NCI-H1105 treated with DMSO at 0.1 percent for 48 hours (cell line): ENCODE measurements at regions not wholly inside any gene's neighbourhood (a gene's known extent, or its start where the extent isn't known, plus 50 kb on each side); places are given as distances from the start of the nearest gene placed in this dataset.

Experiments used
- DNase-seq: peaks from one replicate; lab custom pipeline; 2025; lab: John Stamatoyannopoulos, UW

DNA sequence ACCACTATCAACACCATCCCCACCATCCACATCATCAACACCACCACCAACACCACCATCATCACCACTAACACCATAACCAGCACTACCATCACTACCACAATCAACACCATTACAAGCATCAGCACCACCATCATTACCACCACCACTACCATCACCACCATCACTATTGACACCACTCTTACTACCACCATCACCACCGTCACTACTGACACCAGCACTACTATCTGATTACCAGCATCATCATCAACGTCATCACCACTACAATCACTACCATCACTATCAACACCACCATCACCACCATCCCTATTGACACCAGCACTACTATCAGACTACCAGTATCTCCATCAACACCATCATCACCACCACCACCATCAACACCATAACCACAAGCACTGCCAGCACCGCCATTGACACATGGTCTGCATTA, 106.1 kb upstream of the RUNX3 start:
- no peak for DNase-seq

DNA sequence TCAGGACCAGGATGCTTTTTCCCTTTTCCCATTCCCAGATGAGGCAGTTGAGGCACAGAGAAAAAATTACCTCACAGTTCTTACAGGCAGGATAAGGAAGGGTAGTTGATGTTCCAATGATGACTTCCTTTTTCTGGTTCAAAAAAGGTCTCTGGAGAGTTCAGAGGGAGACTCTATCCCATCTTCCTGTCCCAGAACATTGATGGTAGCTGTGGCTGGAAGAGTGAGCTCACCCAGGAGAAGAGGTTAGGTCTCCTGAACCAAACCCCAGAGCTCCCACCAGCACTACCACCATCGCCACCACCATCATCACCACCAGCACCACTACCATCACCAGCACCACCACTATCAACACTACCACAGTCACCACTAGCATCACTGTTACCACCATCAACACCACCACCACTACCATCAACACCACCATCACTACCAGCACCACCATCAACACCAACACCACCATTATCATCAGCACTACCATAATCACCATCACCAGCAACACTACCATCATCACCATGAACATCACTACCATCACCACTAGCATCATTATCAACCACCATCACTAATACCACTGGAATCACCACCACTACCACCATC, 105.5 kb upstream of the RUNX3 start:
- DNase-seq, result no peak

DNA sequence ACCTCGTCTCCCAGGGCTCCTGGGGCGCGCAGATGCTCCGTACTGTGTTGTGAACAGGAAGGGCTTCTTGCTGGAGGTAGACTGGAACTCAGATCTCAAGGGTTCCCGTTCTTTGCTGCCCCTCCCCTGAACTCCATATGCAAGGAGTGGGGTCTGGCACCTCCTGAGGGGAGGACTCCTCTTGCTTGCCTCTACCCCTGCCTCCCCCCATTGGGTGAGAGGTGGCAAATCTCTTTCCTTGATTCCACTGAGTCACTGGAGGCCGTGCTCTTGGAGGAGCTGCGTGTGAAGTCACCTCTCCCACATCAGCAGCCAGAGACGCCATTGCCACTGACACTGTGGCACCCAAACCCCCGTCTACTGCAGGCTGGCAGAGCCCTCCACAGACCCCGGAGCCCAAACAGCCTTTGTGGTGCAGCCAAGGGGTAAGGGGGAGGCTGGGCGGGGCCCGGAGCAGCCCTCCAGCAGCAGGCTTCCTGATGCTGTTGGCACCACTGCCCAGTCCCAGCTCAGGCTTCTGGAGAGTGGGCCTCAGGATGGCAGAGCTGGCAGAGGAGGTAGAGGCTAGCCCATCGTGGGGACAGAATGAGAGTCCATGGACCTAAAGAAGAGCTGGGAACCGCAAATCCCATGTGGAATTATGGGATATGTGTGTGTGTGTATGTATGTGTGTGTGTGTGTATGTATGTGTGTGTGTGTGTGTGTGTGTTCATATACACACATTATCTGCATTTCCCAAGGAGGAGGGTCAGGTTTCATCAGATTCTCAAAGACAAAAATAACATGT, 104.9 kb upstream of the RUNX3 start:
- no peak for DNase-seq

DNA sequence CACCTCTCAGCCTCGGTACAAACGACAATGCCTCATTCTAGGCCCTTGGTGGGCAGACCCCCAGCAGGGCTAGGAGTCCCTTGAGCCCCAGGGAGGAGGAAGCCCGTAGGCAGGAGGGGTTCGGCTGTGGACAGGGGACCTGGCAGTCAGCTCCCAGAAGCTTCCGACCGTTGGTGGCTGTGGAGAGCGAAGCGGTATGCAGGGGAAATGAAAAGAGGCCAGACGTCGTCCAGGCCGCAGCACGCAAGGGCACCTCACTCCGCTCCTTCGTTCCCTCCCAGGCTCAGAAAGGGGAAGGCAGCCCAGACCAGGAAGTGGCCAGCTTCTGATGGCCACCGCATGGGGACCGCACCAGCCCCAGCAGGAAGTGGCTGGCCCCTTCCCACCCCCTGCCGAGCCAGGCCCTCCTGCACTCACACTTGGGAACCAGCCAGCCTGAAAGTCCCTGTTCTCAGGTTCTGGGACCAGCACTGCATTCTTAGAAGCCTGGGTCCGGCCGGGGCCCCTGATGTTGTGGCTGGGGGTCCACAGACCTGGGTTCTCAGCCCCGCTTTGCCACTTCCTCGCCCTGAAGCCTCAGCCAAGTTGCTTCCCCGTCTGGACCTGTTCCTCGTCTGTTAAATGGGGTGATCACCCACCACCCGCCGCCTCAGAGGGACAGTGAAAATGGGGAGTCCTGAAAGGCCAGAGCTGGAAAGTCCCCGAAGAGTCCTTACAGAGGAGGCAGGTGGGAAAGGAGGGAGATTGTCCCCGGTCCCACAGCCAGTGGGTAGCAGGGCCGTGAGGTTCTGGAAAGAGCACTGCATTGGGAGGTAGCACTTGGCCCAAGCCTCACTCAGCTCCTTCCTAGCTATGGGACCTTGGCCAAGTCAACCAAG, 104.0 kb upstream of the RUNX3 start:
- DNase-seq, result no peak

DNA sequence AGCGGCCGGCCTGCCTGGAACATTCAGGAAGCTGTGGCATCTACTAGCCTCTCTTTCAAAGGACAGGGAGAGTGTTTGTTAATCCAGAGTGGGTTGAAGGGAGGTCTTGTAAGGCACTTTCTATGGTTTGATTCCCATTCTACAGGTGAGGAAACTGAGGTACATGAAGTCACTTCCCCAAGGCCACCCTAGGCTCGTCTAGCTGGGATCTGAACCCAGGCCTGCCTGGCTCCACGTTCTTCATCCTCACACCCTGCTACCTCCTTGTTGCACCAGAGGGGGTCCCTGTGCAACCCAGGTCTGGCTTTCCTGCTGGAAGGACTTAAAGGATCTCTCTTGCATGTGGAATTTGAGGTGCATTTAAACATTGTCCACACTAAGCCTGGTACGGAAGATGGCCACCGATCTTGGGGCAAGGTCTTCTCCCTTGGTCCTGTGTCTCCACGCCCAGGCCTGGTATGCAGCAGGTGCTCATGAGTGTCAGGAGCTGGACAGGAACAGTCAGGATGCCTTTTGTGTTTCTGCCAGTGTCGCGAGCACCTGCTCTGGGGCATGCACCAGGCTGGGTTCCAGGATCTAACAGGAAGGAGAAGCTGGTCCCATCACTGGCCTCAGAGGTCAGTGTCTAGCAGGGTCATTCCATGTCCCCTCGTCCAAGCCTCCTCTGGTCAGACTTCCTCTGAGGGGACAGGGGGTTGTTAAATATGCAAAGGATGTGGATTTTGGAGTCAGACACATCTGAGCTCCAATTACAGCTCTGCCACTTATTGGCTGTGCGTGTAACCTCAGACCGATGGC, 103.2 kb upstream of the RUNX3 start:
- no peak for DNase-seq

DNA sequence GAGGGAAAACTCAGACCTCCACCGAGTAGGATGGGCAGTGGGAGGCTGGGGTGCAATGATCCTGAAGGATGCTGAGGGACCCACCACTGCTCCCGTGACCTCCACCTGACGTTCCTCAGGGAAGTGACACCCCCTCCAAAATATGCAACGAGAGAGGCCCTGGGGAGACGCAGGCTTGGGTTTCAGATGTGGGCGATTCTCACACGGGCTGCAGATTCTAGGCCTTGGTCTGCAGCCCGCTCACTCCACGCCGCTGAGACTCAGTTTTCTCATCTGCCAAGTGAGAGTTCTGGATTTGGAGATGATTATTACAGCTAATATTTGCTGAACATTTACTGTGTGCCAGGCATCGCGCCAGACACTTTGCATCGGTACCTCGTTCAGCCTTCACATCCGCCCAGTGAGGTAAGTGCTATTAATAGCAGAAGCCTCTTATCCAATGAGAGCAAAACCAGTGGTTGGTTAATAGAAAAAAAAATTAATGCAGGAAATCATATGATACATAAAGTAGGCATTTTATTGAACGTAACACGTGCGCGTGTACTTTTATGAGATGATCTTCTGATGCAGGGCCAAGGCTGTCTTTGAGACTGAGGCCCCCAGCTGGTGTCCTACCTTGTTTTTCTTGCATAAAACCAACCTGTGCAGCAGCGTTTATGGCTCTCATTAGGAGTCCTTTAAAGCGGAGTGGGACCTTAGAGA, 102.0 kb upstream of the RUNX3 start:
- DNase-seq, result peak; percentile 71

DNA sequence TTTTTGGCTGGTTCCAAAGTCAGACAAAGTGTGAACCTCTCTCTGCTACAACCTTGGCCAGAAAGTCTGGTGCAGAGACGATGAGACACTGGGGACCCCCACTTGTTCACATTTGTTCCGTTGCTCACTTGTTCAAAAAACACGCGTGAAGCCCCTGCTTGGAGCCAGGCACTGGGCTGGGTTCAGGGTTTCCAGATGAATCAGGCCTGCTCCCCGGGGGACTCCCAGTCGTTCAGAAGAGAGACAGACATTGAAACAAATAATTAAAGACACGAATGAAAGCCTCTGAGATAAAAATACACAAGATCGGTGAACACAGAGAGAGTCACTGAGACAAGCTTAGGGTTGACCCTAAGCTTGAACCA, 101.5 kb upstream of the RUNX3 start:
- DNase-seq, result no peak

DNA sequence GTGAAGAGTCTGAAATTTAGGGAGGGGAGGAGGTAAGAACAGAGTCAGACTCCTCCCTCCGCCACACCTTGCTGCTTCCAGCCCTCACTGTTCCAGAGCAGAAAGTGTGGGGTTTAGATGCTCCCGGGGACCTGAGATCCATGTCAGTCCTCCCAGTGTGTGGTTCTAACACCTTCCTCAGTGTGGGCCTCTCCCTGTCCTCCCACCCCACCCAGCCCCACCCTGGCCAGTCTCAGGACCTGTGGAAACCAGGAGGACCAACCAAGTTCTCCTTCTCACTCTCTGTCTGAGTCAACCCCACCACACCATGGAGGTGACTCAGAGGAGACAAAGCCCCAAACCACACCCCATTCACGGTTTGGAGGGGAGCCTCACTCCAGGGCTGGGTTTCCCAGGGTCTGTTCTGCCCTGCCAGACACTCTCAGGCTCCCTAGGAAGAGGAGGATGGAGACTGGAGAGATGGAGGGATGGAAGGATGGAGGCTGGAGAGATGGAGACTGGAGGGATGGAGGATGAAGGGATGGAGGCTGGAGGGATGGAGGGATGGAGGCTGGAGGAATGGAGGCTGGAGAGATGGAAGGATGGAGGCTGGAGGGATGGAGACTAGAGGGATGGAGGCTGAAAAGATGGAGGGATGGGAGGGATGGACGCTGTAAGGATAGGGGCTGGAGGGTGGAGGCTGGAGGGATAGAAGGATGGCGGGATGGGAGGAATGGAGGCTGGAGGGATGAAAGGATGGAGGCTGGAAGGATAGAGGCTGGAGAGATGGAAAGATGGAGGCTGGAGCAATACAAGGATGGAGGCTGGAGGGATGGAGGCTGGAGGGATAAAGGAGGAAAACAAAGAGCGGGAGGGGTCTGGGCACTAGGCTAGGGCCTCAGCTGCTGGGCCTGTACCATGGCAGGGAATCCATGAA, 100.9 kb upstream of the RUNX3 start:
- DNase-seq, result no peak

DNA sequence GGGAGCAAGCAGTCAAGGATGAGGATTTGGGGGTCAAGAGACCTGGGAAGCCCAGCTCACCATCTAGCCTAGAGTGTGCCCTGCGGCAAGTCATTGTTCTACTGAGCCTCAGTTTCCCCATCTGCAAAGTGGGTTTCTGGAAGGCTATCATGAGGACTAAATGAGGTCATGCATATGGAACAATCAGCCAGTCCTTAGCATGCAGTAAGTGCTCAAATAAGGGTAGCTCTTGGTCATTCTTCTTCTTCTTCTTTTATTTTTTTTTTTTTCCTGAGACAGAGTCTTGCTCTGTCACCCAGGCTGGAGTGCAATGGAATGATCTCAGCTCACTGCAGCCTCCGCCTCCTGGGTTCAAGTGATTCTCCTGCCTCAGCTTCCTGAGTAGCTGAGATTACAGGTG, 99.9 kb upstream of the RUNX3 start:
- DNase-seq, result no peak

DNA sequence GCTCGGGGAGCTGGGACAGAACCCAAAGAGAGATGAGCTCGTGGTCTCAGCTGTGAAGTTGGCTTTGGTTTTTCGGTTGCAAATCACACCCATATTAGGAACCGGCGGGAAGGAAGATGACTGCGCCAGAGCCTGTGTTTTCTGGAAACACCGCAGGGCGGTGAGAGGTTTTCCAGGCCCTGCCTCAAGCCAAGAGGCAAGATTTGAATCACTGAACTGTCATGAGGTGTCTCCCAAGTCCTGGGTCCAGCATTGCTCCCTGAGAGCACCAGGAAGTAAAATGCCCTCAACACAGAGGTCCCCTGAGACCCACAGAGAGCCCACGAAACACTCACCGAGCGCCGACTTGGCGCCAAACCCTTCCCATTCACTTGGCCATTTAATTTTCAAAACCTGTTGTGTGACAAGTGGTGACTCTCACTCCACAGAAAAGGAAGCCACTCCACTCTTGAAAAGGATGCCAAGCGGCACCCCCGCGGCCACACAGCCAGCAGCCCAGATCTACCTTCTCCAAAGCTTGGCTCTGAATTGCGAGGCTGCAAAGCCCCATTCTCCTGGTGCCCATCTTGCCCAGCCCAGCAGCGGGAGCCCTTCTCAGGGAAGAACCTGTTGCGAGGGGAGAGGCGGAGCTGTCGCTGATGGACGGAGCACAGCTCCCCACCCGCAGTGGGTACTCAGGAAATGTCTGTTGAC, 99.0 kb upstream of the RUNX3 start:
- DNase-seq, result no peak

DNA sequence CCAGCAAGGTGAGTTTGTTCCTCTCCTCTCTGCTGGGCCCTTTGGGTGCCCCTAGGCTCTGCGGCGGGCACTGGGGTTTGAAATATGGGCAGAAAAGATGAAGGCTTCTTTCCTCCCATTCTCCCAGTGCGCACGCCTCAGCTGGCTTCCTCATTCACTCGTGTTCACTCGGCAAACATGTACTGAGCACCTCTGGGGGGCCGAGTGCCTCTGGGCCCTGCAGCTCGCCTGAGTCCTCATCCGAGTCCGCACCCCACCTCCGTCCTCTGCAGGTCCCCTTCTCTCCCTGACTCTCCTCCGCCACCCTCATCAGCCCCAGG, 98.5 kb upstream of the RUNX3 start:
- no peak for DNase-seq

DNA sequence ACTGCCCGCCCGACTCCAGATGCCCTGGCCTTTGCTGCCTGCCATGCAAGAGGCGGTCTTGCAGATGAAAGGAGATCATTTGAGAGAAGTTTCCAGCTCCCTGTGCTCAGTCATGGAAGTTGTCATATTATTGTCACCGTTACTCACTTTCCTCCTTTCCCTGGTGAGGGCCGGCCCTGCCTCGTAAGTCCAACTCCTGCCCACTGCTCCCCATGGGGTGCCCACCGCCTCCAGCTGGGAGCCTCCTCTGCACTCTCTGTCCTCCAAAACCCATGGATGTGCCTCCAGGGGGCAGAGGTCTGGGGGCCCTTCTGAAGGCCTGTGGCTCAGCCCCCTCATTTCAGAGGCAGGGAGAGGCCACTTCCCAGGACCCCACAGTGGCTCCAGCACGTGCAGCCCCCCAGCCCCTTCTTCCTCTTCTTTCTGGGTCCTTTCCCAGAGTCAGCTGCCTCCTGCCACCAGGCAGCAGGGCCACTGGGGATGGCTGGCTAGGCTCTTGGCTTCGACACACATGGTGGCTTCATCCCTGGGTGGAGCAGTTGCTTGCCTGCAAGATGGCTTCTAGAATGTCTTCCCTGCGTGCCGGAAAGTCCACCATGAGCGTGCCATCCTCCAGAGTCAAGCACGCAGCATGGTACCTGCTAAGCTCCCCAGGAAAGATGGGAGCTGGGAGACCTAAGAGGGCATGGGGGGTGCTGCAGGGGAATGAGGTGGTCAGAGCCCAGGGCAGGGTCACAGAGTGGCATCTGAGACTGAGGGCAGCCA, 97.9 kb upstream of the RUNX3 start:
- no peak for DNase-seq

DNA sequence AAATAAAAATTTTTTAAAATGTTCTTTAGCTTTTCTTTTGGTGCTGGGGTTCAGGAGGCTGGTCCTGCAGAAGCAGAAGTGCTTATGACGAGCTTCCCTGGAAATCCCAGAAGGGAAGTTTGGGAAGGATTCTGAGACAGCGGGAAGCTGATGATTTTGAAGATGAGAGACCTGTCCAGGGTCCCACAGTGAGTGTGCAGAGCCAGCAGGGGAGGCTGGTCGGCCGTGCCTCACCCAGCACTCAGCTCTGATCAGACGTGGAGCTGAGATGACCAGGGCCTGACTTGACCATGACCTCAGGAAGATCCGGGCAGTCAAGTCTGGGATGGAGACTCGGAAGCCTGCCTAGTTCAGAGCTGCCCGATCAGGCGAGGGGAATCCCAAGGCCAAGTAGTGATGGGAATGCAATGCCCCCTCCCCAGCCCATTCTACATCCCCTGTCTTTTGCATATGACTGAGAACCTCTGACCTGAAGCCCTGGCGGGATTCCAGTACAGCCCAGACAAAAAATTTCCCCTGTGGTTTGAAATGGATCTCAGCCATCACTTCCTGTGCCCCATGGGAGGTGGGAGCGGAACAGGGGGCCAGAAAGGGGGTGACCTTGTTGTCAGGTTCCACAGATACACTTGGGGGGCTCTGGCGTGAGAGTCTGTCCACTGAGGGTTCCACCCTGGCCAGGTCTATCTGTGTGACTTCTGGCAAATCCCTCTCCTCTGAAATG, 96.8 kb upstream of the RUNX3 start:
- DNase-seq, result no peak

DNA sequence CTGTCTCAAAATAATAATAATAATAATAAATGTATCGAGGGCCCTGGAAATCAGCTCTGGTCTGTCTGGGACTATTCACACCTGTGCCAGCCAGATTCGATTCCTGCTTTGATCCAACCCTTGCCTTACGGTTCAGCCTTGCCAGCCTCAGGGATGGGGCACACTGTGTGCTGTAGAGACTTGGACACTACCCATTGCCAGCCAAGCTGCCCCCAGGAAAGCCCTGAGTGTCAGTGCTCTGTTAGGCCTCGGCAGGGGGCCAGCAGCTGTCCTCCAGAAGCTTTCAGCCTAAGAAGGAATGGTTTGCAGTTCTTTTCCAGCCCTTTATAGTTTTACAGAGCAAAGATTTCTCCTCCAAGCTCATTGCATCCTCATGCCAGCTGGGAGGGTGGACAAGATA, 96.2 kb upstream of the RUNX3 start:
- DNase-seq, result no peak

DNA sequence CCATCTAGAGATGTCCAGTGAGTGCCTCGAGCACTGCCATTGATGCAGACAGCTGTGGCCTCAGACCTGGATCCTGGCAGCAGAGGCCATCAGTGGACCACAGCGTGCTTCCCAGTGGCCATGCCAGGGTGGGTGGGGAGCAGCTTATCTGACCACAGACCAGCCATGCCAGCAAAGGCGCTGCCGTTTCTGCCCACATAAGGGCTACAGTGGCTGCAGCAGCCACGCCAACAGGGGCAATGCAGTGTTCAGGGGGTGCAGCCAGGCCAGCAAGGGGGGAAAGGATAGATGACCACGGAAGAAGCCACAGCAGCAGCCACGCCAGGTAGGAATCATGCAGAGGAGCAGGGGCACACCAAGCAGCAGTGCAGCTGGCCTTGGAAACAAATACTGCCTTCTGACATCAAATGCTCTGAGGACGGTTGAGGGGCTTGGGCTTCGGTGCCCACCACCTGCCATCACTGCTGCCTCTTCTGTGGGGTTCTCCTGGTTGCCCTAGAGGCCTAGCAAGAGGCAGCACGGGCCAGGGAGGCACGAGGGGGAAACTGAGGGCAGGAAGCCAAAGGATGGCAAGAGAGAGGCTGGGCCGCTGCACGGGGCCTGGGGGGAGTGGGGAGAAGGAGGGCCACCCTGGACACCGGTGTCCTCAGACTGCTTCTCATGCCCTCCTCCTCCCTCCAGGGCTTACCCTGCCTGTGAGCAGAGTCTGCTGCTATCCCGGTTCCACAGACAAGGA, 94.7 kb upstream of the RUNX3 start:
- DNase-seq, result no peak

DNA sequence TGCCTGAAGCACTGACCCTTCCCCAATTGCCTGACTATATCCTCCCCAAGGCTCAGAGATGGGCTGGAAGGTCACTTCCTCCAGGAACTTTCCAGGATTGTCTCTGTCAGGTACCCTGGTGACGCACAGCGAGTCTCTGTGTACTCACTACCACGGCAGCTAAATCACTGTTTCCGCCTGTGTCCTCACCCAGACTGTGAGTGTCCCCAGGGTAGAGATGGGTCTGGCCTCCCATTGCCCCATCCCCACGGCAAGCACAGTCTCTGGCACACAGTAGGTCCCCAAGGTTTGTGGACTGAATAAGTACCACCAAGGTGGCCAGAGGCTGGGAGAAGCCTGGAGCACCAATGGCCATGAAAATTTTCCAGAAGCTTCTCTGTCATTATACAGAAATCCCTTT, 93.8 kb upstream of the RUNX3 start:
- DNase-seq, result no peak

DNA sequence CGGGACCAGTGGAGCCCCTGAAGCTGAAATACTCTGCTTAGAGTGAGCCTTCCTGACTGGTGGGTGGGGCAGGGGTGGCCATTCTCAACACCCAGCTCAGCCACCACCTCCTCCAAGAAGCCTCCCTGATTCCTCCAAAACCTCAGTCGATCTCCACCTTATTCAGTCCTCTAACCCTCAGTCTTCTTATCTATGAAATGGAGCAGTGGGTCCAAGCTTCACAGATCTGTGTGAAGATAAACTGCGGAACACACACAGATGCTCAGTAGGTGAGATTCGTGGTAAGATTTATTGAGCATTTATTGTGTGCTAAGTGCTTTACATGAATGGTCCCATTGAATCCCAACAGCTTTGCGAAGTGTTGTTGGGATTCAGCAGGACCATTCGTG, 93.1 kb upstream of the RUNX3 start:
- DNase-seq, result no peak
